Stimulated activated naive CD8-positive, alpha-beta T cell treated with anti-CD3 and anti-CD28 coated beads, Interleukin-15, amount 100 ng/mL, for 72 hours (primary cell): ENCODE measurements at regions not wholly inside any gene's neighbourhood (a gene's known extent, or its start where the extent isn't known, plus 50 kb on each side); places are given as distances from the start of the nearest gene placed in this dataset.

Experiments
- ATAC-seq: fragments of 150-1000 bp; cut with Tn5 transposase; 2 replicates; pipeline ENCODE4 v1.10.0; 2021; ENCODE audit warnings: mild to moderate bottlenecking, moderate library complexity
- DNase-seq, 2 donors: peaks; one replicate each; pipeline ENCODE4 v3.0.0; 2021 to 2022
- H3K27ac Mint-ChIP-seq, 2 donors: one replicate each; pipeline ENCODE4 v1.8.0; 2022; ENCODE audit warnings: mild to moderate bottlenecking in 2 of 2, mixed read lengths in 2 of 2, moderate library complexity in 2 of 2
- H3K27me3 Mint-ChIP-seq: one replicate; pipeline ENCODE4 v1.8.0; 2022; ENCODE audit warnings: mixed read lengths
- H3K4me1 Mint-ChIP-seq: one replicate; pipeline ENCODE4 v1.8.0; 2022; ENCODE audit warnings: mild to moderate bottlenecking, mixed read lengths
- H3K4me3 Mint-ChIP-seq, 2 donors: one replicate each; pipeline ENCODE4 v1.8.0; 2022; ENCODE audit warnings: mild to moderate bottlenecking in 2 of 2, mixed read lengths in 2 of 2, moderate library complexity in 1 of 2
- H3K9me3 Mint-ChIP-seq, 2 donors: one replicate each; pipeline ENCODE4 v1.8.0; 2022; ENCODE audit warnings: mixed read lengths in 2 of 2

- no peak for ATAC-seq
- H3K27me3 Mint-ChIP-seq, result no peaks in the 10 kb centered on the region
- H3K4me1 Mint-ChIP-seq, result peaks cover 10% of the 10 kb centered on the region
- DNase-seq, result no peak
- no peak overlapping the region for H3K4me3 Mint-ChIP-seq
- peaks cover 15 to 27% of the 10 kb centered on the region in 2 donors for H3K9me3 Mint-ChIP-seq
- H3K27ac Mint-ChIP-seq, result no peak overlapping the region
Observed at GRCh38 chr12:115506822-115507559, 770.5 kb downstream of the MED13L start.

DNA sequence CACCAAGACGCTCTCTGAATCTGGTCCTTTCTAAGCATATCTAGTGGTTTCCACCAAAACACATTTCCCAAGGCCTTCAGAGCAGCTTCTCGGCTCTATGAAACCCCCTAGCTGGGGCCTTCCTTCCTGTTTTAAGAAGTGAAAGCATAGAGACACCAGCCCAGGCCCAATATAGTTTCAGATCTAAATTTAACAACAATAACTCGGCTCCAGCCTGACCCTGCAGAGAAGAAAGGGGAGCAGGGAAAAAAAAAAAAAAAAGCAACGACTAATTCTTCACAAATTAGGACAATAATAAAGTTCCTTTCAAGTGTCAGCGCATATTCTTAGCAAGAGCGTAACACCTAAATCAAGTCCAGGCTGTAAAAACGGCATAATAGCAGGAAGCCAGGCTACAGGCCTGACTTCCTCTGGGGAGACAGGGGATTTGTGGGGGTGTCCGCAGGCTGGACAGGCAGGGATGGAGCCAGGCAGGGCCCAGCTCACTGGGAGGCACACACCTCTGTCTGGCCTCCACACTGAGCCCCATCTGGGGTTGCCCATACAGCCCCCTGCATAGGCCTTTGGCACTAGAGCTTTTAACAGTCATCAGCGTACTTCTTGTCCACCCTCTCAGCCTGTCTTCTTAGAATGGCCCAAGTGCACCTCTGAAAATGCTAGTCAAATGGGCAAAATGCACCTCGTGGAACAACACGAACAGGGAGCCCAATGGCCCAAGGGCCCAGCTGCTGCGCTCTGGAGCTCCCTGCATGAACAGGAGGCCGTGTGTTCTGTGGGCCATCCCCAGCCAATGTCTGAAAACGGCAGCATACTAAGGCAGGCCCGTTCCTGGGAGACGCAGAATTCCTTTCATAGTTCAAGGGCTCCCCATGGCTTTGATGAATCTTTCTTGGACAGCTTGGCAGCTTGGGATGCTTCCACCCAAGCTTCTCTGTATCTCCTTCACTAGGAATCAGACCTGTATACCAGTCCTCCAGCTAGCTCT is 772.9 kb downstream of the MED13L start:
- no peak overlapping the region for H3K4me3 Mint-ChIP-seq
- DNase-seq (no peak), ATAC-seq (peak; percentile 28)
- peaks cover 15 to 20% of the 10 kb centered on the region in 2 donors for H3K9me3 Mint-ChIP-seq
- H3K27me3 Mint-ChIP-seq, result no peaks in the 10 kb centered on the region
- peak overlapping the region in 1 of 2 donors; percentile 16 for H3K27ac Mint-ChIP-seq
- H3K4me1 Mint-ChIP-seq, result peaks cover 10% of the 10 kb centered on the region

DNA sequence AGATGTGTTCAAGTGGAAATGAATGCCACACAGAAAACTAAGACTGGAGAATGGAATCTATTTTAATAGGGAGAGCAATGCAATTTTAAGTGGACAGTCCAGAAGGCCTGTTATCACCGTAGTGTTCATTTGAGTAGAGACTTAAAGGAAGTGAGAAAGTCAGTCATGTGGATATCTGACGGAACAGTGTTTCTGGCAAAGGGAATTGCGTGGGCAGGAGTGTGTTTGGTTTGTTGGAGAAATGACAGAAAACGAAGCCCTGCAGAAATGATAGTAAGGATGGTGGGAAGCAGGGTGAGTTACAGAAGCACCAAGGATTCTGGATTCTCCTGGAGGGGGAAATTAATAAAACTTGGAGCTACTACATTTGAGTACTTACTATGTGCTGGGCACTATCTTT is 776.6 kb downstream of the MED13L start:
- ATAC-seq (no peak), DNase-seq (no peak)
- Mint-ChIP-seq H3K4me3 (no peak overlapping the region), H3K9me3 (peaks cover 15 to 20% of the 10 kb centered on the region in 2 donors), H3K27me3 (no peaks in the 10 kb centered on the region), H3K4me1 (peaks cover 10% of the 10 kb centered on the region), H3K27ac (no peak overlapping the region)

DNA sequence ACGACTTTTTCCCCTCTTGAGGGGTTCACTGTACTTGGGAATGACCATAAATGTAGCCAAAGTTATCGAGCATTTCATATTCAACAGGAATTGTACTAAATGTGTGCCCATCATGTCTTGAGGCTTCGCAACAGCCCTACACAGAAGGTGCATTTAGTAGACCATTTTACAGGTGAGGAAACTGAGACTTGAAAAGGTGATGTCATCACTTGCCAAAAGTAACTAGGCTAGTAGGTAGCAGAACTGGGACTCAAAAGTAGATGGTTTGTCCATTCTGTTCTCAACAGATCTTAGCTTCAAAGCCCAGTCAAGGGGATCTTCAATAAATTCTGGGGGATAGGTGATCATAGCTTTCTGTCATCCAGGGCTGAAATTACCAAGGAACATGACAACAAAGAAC is 782.2 kb downstream of the MED13L start:
- no peak for ATAC-seq
- no peaks in the 10 kb centered on the region for H3K4me1 Mint-ChIP-seq
- peaks cover 0 to 11% of the 10 kb centered on the region in 2 donors for H3K9me3 Mint-ChIP-seq
- H3K4me3 Mint-ChIP-seq, result no peak overlapping the region
- no peaks in the 10 kb centered on the region for H3K27me3 Mint-ChIP-seq
- DNase-seq, result no peak
- no peak overlapping the region for H3K27ac Mint-ChIP-seq

GRCh38 chr12:115492553-115492952 is 784.9 kb downstream of the MED13L start:
- Mint-ChIP-seq H3K27ac (no peak overlapping the region), H3K9me3 (peaks cover 0 to 16% of the 10 kb centered on the region in 2 donors), H3K4me3 (no peak overlapping the region), H3K27me3 (no peaks in the 10 kb centered on the region), H3K4me1 (no peaks in the 10 kb centered on the region)
- DNase-seq (no peak), ATAC-seq (no peak)

DNA sequence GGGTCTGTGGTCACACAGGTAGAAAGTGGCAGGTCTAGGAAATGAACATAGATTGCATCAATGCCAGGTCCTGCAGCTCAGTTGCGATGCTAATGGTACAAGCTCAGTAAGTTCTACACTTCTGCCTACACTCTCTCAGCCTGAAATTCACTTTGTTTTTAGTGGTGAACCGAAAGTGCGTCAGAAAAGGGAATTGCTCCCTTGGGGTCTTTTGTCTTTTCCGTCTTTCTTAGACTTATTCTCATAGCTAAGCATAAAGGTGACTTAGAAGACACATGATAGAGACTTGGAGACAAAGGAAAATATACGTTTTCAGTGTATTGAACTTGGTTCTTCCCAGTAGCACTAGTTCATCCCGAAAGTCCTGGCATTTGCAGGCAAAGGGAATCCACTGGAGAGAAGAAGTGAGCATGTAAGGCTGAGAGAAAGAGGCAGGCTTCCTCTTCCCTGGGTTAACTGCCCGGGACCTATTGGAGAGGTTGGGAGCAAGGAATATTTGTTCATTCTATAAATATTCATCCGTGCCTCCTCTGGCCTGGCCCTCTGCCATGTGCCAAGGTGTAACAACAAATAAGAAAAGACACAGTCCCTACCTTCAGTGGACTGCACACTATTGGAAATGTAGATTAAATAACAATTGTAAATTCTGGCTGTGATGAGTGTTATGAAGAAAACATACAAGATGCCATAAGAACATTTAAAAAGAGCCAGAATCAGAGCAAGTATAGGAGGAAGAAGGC is 785.8 kb downstream of the MED13L start:
- Mint-ChIP-seq H3K27ac (no peak overlapping the region), H3K4me3 (no peak overlapping the region), H3K27me3 (no peaks in the 10 kb centered on the region), H3K9me3 (peaks cover 0 to 16% of the 10 kb centered on the region in 2 donors), H3K4me1 (no peaks in the 10 kb centered on the region)
- DNase-seq (no peak), ATAC-seq (no peak)

DNA sequence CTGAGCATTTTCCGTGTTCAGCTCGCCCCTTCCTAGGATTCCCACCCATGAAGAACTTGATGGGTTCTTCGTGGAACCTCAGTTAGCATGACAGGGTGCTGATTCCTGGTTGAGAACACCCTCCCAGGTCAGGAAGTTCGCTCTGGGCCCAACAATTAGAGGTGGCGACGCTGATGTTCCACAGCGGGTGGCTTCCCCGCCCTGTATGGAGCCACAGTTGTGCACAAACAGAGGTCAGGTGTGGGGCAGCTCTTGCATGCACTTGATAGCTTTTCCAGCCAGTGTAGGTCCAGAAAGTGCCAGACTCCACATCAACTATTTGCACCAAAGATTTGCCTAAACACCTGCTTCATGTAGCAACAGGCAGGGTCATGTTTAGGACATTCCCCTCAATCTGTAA is 788.2 kb downstream of the MED13L start:
- Mint-ChIP-seq H3K4me3 (no peak overlapping the region), H3K27ac (no peak overlapping the region), H3K27me3 (no peaks in the 10 kb centered on the region), H3K9me3 (peaks cover 8 to 22% of the 10 kb centered on the region in 2 donors), H3K4me1 (no peaks in the 10 kb centered on the region)
- ATAC-seq (no peak), DNase-seq (no peak)

DNA sequence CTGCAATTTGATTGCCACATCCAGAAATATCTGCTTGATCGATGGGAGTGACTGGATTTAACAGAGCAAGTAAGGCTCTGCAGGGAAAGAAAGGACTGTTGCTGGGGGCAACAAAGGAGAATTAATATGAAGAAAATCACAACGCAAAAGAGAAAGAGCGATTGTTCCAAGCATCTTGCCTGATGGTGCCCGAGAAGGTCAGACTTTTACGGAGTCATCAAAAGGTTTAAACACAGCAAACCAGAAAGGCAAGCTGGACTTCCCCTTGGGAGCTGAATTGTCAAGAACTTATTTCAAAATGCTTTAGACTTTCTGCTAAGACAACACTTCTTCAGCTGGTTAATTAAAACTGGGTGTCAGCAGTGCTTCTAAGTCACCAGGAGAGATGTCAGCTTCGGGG is 791.5 kb downstream of the MED13L start:
- DNase-seq (no peak), ATAC-seq (no peak)
- no peak overlapping the region for H3K27ac Mint-ChIP-seq
- no peak overlapping the region for H3K4me3 Mint-ChIP-seq
- no peaks in the 10 kb centered on the region for H3K4me1 Mint-ChIP-seq
- no peaks in the 10 kb centered on the region for H3K27me3 Mint-ChIP-seq
- peaks cover 8 to 19% of the 10 kb centered on the region in 2 donors for H3K9me3 Mint-ChIP-seq

GRCh38 chr12:115485503-115485902 is 792.0 kb downstream of the MED13L start:
- no peak for DNase-seq
- Mint-ChIP-seq H3K27ac (no peak overlapping the region), H3K9me3 (peaks cover 11 to 19% of the 10 kb centered on the region in 2 donors), H3K27me3 (no peaks in the 10 kb centered on the region), H3K4me3 (no peak overlapping the region), H3K4me1 (no peaks in the 10 kb centered on the region)
- ATAC-seq, result no peak

GRCh38 chr12:115482943-115483342 is 794.5 kb downstream of the MED13L start:
- Mint-ChIP-seq H3K4me3 (no peak overlapping the region), H3K9me3 (peaks cover 12 to 13% of the 10 kb centered on the region in 2 donors), H3K27me3 (no peaks in the 10 kb centered on the region), H3K4me1 (no peaks in the 10 kb centered on the region), H3K27ac (no peak overlapping the region)
- DNase-seq (no peak), ATAC-seq (no peak)

- Mint-ChIP-seq H3K27ac (no peak overlapping the region), H3K27me3 (no peaks in the 10 kb centered on the region), H3K4me3 (no peak overlapping the region), H3K4me1 (no peaks in the 10 kb centered on the region), H3K9me3 (peaks cover 12% of the 10 kb centered on the region in 2 donors)
- DNase-seq (no peak), ATAC-seq (no peak)
Observed at GRCh38 chr12:115481141-115481540, 796.4 kb downstream of the MED13L start.

- peaks cover 0 to 4% of the 10 kb centered on the region in 2 donors for H3K9me3 Mint-ChIP-seq
- H3K4me1 Mint-ChIP-seq, result no peaks in the 10 kb centered on the region
- ATAC-seq (no peak), DNase-seq (no peak)
- no peaks in the 10 kb centered on the region for H3K27me3 Mint-ChIP-seq
- no peak overlapping the region for H3K4me3 Mint-ChIP-seq
- H3K27ac Mint-ChIP-seq, result no peak overlapping the region
Observed at GRCh38 chr12:115478505-115478904, 794.5 kb upstream of the TBX3 start.

GRCh38 chr12:115474539-115475353 is 790.8 kb upstream of the TBX3 start:
- ATAC-seq (no peak), DNase-seq (no peak)
- Mint-ChIP-seq H3K27ac (peak overlapping the region in 1 of 2 donors; percentile 52), H3K9me3 (peaks cover 0 to 10% of the 10 kb centered on the region in 2 donors), H3K4me1 (no peaks in the 10 kb centered on the region), H3K4me3 (no peak overlapping the region), H3K27me3 (no peaks in the 10 kb centered on the region)

DNA sequence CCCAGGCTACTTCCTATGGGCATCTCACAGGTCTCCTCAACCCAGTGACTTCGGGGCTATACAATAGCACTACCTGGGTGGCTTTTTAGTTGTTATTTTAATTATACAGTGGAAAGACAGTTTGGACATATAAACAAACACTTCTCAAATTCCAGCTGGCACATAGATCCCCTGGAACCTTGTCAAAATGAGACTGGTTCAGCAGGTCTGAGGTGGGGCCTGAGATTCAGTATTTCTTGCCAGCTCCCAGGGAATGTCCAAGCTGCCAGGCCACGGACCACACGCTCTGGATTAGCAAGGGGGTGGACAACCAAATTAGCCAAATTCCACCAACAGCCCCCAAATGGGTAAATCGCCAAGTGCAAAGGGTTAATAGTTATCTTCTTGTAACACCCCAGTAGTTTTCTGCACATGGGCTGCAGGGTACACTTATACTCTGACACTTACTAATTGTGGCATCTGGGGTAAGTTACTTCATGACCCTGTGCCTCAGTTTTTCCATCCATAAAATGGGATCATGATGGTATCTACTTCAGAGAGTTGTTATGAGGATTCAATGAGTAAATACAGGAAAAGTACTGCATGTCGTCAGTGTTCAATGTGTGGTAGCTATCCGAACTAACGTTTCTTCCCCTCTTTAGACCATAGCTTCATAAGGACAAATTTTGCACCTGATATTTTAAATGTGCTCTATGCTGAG is 789.4 kb upstream of the TBX3 start:
- Mint-ChIP-seq H3K4me3 (no peak overlapping the region), H3K9me3 (peaks cover 0 to 13% of the 10 kb centered on the region in 2 donors), H3K4me1 (no peaks in the 10 kb centered on the region), H3K27me3 (no peaks in the 10 kb centered on the region), H3K27ac (no peak overlapping the region)
- no peak for DNase-seq
- no peak for ATAC-seq
